Caco-2 (cell line): ENCODE measurements at regions not wholly inside any gene's neighbourhood (a gene's known extent, or its start where the extent isn't known, plus 50 kb on each side); places are given as distances from the start of the nearest gene placed in this dataset.

Experiments used
- BruUV-seq: library from RNA; stranded (reverse); fragments of 400-500 nt; replicated peaks from 2 replicates; lab custom pipeline; 2021; lab: Mats Ljungman, UMichigan
- CTCF ChIA-PET: fragments of 300-600 bp; sonication (Branson Sonifier 250); formaldehyde crosslinking; loops from one replicate; lab custom pipeline; 2022; ENCODE audit warnings: antibody characterized with exemption; lab: Charles Lee
- POLR2A ChIA-PET: fragments of 300-600 bp; sonication (Branson Sonifier 250); formaldehyde crosslinking; loops from one replicate; lab custom pipeline; 2022; ENCODE audit warnings: antibody characterized with exemption; lab: Charles Lee
- DNase-seq, 2 experiments: peaks; one replicate each; pipeline versions ENCODE4 v3.0.0 to v3.0.0-alpha.2; 2020 to 2022
- H3K27me3 ChIP-seq: replicated peaks from 2 replicates; pipeline ENCODE4 v1.6.0; 2011; ENCODE audit warnings: low read length; ENCODE audit not compliant: control insufficient read depth, insufficient read depth
- H3K36me3 ChIP-seq: 2 replicates; pipeline ENCODE4 v1.5.1; 2011; ENCODE audit warnings: low read length; ENCODE audit not compliant: control insufficient read depth, insufficient read depth
- H3K4me1 ChIP-seq: fragments of 250-450 bp; sonication (Bioruptor Pico); 2 replicates; pipeline ENCODE4 v1.5.1; 2020; ENCODE audit warnings: mild to moderate bottlenecking
- H3K4me3 ChIP-seq: 2 replicates; pipeline ENCODE4 v1.5.1; 2011; ENCODE audit warnings: low read depth, mild to moderate bottlenecking, control low read depth, low read length
- H3K9me3 ChIP-seq: fragments of 250-450 bp; sonication (Bioruptor Pico); 2 replicates; pipeline ENCODE4 v1.5.1; 2020; ENCODE audit warnings: mild to moderate bottlenecking, moderate library complexity
- H3K27ac Mint-ChIP-seq: one replicate; pipeline ENCODE4 v1.8.0; 2022; ENCODE audit warnings: mixed read lengths; ENCODE audit not compliant: unreplicated experiment
- H3K27me3 Mint-ChIP-seq: one replicate; pipeline ENCODE4 v1.8.0; 2022; ENCODE audit warnings: mixed read lengths; ENCODE audit not compliant: insufficient read depth, unreplicated experiment
- H3K36me3 Mint-ChIP-seq: one replicate; pipeline ENCODE4 v1.8.0; 2022; ENCODE audit warnings: mild to moderate bottlenecking, mixed read lengths; ENCODE audit not compliant: insufficient read depth, unreplicated experiment
- H3K4me1 Mint-ChIP-seq: one replicate; pipeline ENCODE4 v1.8.0; 2022; ENCODE audit warnings: low read depth, mixed read lengths; ENCODE audit not compliant: unreplicated experiment
- H3K4me3 Mint-ChIP-seq: one replicate; pipeline ENCODE4 v1.8.0; 2022; ENCODE audit warnings: mild to moderate bottlenecking, moderate library complexity, mixed read lengths; ENCODE audit not compliant: unreplicated experiment
- H3K9me3 Mint-ChIP-seq: one replicate; pipeline ENCODE4 v1.8.0; 2022; ENCODE audit warnings: mixed read lengths; ENCODE audit not compliant: unreplicated experiment
- intact Hi-C: fragments of 100-400 bp; cut with micrococcal nuclease; formaldehyde crosslinking; loops from one replicate; pipeline ENCODE4 v1.10.0; 2022; ENCODE audit not compliant: unreplicated experiment
- TF ChIP-seq, protein P1 (sequence below), 2 experiments: fragments of 200-600 bp in 1 of 2; IDR thresholded peaks; 1 replicate in 1 of 2; 2 replicates in 1 of 2; pipeline versions ENCODE4 v1.5.1 to v1.8.0; 2011 to 2022; ENCODE audit warnings: antibody characterized with exemption in 1 of 2, control low read depth in 1 of 2, inconsistent platforms in 1 of 2, low read depth in 1 of 2, low read length in 1 of 2, mild to moderate bottlenecking in 1 of 2, moderate library complexity in 1 of 2; ENCODE audit not compliant: insufficient read depth in 1 of 2, severe bottlenecking in 1 of 2, unreplicated experiment in 1 of 2

- 0 out of 2 replicates have a peak, but pooled peaks cover 4% of the 10 kb centered on the region for H3K4me1 ChIP-seq
- TF ChIP-seq, protein P1, sequence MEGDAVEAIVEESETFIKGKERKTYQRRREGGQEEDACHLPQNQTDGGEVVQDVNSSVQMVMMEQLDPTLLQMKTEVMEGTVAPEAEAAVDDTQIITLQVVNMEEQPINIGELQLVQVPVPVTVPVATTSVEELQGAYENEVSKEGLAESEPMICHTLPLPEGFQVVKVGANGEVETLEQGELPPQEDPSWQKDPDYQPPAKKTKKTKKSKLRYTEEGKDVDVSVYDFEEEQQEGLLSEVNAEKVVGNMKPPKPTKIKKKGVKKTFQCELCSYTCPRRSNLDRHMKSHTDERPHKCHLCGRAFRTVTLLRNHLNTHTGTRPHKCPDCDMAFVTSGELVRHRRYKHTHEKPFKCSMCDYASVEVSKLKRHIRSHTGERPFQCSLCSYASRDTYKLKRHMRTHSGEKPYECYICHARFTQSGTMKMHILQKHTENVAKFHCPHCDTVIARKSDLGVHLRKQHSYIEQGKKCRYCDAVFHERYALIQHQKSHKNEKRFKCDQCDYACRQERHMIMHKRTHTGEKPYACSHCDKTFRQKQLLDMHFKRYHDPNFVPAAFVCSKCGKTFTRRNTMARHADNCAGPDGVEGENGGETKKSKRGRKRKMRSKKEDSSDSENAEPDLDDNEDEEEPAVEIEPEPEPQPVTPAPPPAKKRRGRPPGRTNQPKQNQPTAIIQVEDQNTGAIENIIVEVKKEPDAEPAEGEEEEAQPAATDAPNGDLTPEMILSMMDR (IDR thresholded peaks at IDR 0.05; ENCODE audit: insufficient read depth in 1 of 2, low read depth in 1 of 2, low read length in 1 of 2, severe bottlenecking in 1 of 2, unreplicated experiment in 1 of 2) = no peak
- no peaks in the 10 kb centered on the region for H3K9me3 ChIP-seq
- peaks cover 7% of the 10 kb centered on the region for H3K27me3 Mint-ChIP-seq
- no peaks in the 10 kb centered on the region for H3K4me1 Mint-ChIP-seq
- no peaks in the 10 kb centered on the region for H3K9me3 Mint-ChIP-seq
- POLR2A ChIA-PET = no interaction called here
- no peak overlapping the region for H3K4me3 Mint-ChIP-seq
- no peaks in the 10 kb centered on the region for H3K36me3 Mint-ChIP-seq
- H3K27me3 ChIP-seq = no peaks in the 10 kb centered on the region; the same call in 1 of the 2 replicates
- H3K36me3 ChIP-seq = no peaks in the 10 kb centered on the region
- DNase-seq = peak; percentile 72 to 82
- CTCF ChIA-PET = interaction anchor here (0.6 to 0.8 kb wide), 2 partner anchors 129 to 186 kb away, joined by 3 to 4 read pairs; no protein-coding TSS in a partner anchor
- H3K27ac Mint-ChIP-seq = no peak overlapping the region
- H3K4me3 ChIP-seq = no peak overlapping the region
- intact Hi-C loops = no loop called here
- no TSS peak for BruUV-seq
Measured at GRCh38 chr20:56875052-56875659, 246.1 kb downstream of the TFAP2C start.

DNA sequence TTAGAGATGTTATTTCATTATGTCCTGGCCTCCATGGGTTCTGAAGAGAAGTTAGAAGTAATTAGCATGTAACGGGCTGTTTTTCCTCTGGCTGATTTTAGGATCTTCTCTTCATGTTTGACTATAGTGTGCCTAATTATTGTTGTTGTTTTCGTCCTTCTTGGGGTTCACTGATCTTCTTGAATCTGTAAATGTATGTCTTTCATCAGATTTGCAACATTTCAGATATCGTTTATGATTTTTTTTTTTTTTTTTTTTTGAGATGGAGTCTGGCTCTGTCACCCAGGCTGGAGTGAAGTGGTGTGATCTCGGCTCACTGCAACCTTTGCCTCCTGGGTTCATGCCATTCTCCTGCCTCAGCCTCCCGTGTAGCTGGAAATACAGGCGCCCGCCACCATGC lies 246.7 kb downstream of the TFAP2C start:
- TF ChIP-seq, protein P1 (IDR thresholded peaks at IDR 0.05; ENCODE audit: insufficient read depth in 1 of 2, low read depth in 1 of 2, low read length in 1 of 2, severe bottlenecking in 1 of 2, unreplicated experiment in 1 of 2) = no peak
- no peaks in the 10 kb centered on the region; the same call in 1 of the 2 replicates for H3K27me3 ChIP-seq
- no peaks in the 10 kb centered on the region for H3K9me3 ChIP-seq
- Mint-ChIP-seq H3K4me3 (no peak overlapping the region), H3K9me3 (no peaks in the 10 kb centered on the region), H3K27ac (no peak overlapping the region), H3K27me3 (peaks cover 7% of the 10 kb centered on the region), H3K4me1 (no peaks in the 10 kb centered on the region), H3K36me3 (no peaks in the 10 kb centered on the region)
- no peaks in the 10 kb centered on the region for H3K36me3 ChIP-seq
- ChIA-PET POLR2A (no interaction called here), CTCF (interaction anchor here (0.8 kb wide), 1 partner anchor 185 kb away, joined by 4 read pairs; no protein-coding TSS in a partner anchor)
- no TSS peak for BruUV-seq
- intact Hi-C loops = no loop called here
- DNase-seq = no peak
- 0 out of 2 replicates have a peak, but pooled peaks cover 4% of the 10 kb centered on the region for H3K4me1 ChIP-seq
- no peak overlapping the region for H3K4me3 ChIP-seq

- Mint-ChIP-seq H3K27me3 (peaks cover 6% of the 10 kb centered on the region), H3K9me3 (no peaks in the 10 kb centered on the region), H3K4me3 (no peak overlapping the region), H3K4me1 (peaks cover 6% of the 10 kb centered on the region), H3K36me3 (no peaks in the 10 kb centered on the region), H3K27ac (no peak overlapping the region)
- DNase-seq = no peak
- Histone ChIP-seq H3K36me3 (no peaks in the 10 kb centered on the region), H3K4me3 (no peak overlapping the region), H3K27me3 (no peaks in the 10 kb centered on the region), H3K9me3 (no peaks in the 10 kb centered on the region), H3K4me1 (peaks cover 3% of the 10 kb centered on the region; the same call in 1 of the 2 replicates)
- no TSS peak for BruUV-seq
- POLR2A ChIA-PET = no interaction called here
- TF ChIP-seq, protein P1 (IDR thresholded peaks at IDR 0.05; ENCODE audit: insufficient read depth in 1 of 2, low read depth in 1 of 2, low read length in 1 of 2, severe bottlenecking in 1 of 2, unreplicated experiment in 1 of 2) = no peak
- intact Hi-C loops = no loop called here
- CTCF ChIA-PET = interaction anchor here (1.7 kb wide), 1 partner anchor 109 kb away, joined by 3 read pairs; no protein-coding TSS in a partner anchor
Measured at GRCh38 chr20:56885521-56885920, 256.4 kb downstream of the TFAP2C start.
